Daoy (cell line): ENCODE measurements at regions not wholly inside any gene's neighbourhood (a gene's known extent, or its start where the extent isn't known, plus 50 kb on each side); places are given as distances from the start of the nearest gene placed in this dataset.
"Not testable (repeated sequence)": the region's sequence is repeated elsewhere in the genome, so short reads cannot be mapped to it uniquely, and the experiment has no call there.

ENCODE experiments used
- DNase-seq: peaks from one replicate; pipeline ENCODE4 v3.0.0-alpha.2; 2015; ENCODE audit warnings: low read depth

DNA sequence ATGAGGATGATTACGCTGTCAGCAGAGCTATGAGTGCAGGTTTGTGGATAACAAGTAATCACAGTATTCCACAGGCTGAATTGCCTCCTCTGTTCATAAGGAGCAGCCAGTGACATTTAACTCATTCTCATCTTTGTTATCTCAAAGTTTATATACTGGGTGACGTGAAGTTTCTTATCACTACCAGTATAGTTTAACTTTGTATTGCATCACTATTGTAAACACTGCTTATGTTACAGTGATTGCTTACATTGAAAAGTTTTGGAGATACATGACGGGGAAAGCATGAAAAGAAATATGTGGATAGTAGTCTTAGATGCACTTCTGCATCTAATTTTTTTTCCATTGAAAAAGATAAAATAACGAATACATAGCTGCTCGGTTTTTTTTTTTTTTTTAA, 429.7 kb downstream of the VGLL3 start:
- DNase-seq, result no peak

DNA sequence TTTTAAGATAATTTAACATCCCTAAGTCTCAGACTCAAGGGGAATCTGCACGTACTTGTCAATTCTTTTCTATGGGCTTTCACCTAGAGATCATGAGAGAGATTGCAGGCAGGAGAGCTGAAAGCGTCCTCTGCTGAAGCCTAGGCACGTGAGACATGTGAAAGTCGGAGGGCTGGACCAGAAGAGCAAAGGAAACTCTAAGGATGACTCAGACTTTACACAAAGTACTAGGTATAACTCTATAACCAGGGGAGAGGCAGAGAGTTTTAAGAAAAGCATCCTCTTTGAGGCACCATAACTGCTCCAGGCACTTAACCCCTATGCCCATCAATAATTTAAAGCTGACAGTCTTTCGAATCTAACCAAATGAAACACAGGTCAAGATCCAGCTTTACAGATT, 436.6 kb downstream of the VGLL3 start:
- DNase-seq, result no peak

DNA sequence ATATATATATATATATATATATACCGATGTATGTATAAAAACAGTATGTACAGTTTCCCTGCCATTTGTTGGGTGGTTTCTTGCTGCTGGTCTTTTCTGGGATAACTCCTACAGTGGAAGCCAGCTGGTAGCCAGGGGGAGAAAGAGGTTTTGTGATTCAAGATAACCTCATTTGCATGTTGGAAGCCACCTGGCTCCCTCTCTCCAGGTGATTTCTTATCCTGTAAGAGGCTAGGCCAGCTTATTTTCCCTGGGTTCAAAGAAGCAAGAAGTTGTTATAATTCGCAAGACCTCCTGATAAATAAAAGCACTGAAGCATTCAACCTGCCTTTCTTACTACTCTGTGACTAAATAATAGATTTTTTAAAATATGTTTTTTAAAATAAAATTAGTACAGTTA, 443.3 kb downstream of the VGLL3 start:
- DNase-seq, result no peak

DNA sequence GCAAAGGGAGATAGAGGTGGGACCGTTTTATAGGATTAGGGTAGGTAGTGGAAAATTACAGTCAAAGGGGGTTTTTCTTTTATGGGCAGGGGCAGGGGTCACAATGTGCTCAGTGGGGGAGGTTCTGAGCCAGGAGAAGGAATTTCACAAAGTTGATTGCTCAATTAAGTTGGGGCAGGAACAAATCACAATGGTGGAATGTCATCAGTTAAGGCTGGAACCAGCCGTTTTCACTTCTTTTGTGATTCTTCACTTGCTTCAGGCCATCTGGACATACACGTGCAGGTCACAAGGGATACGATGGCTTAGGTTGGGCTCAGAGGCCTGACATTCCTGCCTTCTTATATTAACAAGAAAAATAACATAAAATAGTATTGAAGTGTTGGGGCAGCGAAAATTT, 453.8 kb downstream of the VGLL3 start:
- DNase-seq, result no peak

DNA sequence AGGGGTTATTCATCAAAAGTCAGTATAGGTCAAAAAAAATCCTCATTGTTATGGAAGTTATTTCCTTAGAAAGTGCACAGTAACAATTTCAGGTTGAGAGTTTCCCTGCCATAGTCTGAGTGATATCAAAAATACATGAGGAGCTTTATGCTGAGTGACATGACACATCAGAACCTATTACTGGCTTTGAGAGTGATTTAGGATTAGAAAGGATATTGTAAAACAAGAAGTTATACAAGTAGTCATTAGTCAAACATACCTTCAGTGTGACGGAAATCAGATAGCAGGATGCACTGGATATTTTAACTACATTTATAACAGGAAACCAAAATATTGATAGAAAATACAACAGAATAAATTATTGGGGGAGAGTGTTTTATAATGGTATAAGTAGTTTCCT, 471.1 kb downstream of the VGLL3 start:
- no peak for DNase-seq

DNA sequence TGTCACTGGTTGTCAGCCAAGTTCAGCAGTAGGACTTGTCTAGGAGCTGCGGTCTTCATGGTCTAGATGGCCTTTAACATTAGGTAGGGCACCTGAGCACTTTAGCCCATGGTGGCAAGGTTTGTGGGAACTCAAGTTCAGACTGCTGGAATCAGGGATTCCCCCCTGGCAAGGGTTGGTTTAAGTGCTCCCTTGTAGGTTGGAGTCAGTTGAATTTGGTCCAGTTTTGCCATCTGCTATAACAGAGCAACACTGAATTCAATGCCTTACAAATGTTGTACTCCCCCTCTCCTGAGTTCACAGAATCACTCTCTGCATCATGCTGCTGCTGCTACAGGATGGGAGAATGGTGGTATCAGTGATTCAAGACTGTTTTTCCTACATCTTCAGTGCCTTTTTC, 509.3 kb downstream of the VGLL3 start:
- DNase-seq, result no peak

DNA sequence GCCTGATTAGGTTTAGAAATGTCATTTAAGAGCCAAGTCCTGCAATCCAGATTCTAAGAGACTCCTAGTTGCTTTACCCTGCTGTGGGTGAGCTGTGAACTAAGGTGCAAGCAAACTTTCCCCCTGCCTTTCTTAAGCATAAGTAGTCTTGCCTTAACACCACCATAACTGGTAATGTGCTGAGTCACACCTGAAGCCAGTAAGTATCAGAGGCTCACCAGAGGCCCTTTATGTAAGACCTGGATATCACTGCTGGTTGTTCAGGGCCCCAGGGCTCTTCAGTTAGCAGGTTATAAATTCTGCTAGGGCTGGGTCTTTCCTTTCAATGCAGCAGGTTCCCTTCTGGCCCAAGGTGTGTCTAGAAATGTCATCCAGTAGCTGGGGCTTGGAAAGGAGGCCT, 509.9 kb downstream of the VGLL3 start:
- no peak for DNase-seq

DNA sequence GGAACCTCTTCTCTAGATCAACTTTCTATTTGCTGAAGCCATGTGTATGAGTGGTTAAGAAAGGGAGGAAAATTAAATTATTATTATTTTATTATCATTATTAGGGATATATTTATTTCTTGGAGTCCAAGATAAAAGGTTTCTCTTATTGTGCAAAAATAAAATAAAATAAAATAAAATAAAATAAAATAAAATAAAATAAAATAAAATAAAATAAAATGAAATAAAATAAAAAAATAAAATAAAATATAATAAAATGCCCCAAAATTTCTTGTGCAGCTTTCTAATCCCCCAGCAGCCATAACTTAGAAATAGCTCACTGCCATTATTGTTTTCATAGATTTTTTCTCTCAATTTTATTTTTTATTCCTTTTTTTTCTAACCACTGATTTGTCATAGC, 526.8 kb downstream of the VGLL3 start:
- no peak for DNase-seq

DNA sequence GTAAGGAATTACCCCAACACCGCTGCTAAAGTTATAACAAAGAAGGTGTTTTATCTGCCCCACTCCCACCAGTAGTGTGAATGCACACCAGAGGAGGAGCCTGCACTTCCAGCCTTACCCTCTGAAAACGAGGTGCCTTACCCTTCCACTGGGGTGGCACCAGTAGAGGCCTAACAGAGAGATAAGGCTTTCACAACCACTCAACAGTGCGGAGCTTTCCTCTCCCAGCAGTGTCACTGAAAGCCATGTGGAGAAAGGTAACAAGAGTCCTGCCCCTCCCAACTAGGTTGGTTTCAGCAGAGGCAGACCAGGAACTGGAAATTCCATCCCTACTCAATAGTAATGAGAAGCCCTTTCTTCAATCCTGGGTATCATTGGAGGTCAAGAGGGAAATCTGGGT, 539.2 kb downstream of the VGLL3 start:
- no peak for DNase-seq

DNA sequence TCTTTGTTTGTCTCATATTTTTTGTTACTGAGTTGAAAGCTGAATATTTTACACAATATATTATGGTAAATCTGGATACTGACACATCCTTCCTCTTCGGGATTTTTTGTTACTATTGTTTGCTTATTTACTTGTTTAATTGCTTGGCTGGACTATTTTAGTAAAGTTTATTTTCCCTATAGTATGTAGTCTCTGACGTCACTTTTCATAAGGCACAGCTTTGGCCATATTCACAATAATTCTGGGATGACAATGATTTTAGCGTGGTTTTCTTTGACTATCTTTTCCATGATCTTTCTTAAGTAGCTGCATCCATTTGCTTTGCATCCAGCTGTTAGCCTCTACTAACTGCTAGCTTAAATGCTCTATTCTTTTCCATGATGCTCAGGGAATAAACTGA, 552.4 kb downstream of the VGLL3 start:
- DNase-seq, result no peak

DNA sequence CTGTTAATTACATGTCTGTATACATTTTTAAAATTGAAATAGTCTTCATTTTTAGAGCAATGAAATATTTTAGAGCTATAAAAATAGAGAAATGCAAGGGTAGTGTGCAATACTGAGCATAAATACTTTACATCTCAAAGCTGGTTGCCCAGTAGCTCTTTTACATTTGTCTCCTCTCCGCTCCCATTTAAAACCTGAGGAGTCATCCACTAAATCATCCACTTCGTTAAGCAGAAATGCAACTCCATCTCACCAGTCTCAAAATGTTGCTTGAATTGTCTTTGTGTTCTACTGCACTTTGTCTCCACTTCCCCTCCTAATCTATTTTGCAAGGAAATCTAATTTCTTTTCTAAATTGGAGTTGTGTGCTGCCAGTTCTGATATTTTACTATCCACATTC, 563.6 kb downstream of the VGLL3 start:
- no peak for DNase-seq

DNA sequence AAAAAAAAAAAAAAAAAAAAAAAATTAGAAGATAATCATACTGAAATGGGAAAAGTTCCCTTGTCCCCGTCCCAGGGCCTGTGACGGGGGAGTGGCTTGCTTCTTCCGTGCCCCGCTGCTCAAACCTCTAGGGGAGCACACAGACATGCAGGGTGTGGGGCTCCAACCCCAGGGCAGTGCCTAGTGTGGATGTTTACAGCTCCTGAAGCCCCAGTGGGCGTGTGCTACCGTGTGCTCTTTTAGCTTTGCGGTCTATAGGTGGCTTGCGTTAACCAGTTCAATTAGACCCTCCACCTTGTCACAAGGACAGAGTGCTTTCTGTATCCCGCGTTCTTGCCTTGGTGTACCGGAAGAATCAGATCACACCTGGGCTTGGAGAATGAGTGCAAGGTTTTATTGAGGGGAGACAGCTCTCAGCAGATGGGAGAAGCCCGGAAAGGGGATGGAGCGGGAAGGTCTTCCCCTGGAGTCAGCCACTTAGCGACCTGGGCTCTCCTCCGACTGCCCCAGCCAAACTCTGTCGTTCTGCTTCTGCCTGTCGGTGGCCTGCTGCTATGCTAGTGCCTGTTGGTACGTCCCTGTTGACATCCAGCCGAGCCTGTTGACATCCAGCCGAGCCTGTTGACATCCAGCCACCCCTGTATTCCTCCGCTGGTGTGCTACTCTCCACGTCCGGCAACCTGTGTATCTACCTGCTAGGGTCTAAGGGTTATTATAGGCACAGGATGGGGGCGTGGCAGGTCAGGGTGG, 569.8 kb downstream of the VGLL3 start:
- DNase-seq, result no peak

DNA sequence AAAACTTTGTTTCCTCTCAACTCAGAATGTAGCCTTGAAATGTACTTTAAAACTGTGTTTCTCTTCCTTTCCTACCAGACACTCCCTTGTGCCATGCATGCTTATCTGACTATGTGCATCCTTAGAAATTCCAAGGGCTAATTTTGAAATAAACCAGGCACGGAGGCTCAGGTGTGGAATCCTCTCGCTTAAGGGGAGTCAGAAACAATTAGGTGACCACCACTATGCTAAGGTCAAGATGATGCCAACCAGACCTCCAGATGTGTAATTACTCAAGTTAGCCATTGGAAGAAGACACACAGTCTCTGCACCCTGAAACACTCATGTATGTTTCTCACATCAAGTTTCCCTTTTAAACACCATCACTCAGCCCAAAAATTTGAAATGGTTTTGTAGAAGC, 572.1 kb downstream of the VGLL3 start:
- no peak for DNase-seq

DNA sequence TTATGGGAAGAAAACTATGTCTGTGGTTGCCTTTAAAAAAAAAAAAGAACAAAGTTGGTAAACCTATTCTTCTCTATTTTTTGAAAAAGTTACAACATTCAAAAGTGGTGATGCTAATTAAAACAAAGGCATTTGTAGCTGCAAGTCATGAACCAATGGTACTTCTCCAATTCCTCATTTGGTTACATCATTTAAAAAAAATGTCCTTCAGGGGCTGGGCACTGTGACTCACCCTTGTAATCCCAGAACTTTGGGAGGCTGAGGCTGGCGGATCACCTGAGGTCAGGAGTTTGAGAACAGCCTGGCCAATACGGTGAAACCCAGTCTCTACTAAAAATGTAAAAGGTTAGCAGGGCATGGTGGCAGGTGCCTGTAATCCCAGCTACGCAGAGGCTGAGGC, 574.6 kb downstream of the VGLL3 start:
- no peak for DNase-seq

DNA sequence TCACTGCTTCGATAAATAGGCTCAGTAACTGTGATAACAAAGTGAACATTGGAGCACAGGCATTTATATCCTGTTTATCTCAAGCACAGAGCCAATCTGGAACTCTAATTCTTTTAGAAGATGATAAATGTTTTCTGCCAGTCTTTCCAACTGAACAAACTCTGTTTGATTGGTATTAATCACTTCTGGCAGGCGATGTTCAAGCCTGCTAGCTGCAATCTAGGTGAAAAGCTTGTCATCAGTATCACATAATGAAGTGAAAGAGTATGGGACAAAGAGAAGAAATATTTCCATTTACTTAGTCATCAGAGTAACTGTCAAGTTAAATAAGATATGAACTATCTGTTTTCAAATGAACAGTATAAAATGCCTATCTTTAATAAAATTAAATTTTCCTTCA, 577.3 kb downstream of the VGLL3 start:
- DNase-seq, result no peak

DNA sequence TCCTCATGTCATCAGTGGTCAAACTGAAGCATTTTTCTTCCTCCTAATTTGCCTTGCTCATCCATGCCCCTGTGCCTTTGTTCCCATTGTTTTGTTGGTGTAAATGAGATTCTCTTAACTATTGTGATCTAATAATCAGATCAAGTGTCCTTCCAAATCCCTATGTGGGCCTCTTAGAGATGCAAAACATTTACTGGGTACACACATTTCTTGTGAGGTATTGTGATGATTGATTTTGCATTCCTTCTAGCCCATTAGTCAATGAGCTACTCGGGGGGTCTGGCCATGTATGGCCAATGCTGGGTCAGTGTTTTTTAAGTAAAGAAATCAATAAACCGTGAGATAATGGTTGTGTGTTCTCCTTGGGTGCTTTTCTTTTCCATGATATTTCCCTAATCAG, 580.4 kb downstream of the VGLL3 start:
- no peak for DNase-seq

DNA sequence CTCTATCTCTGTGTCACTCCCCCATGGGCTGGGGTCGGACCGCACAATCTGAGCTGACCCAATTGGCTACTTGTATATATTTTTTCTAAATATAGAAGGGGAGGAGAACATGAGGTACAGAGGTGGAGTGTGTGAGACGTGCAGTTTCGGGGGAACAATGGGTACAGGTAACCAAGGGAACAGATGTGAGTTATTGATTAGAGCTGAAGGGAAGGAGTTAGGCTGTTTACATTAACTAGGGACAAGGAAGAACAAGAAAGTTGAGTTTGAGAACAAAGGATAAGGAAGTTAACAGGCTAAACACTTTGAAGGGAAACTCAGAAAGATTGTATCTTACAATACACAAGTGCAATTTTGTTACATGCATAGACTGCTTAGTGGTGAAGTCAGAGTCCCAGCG, 601.2 kb downstream of the VGLL3 start:
- not testable (repeated sequence) for DNase-seq

DNA sequence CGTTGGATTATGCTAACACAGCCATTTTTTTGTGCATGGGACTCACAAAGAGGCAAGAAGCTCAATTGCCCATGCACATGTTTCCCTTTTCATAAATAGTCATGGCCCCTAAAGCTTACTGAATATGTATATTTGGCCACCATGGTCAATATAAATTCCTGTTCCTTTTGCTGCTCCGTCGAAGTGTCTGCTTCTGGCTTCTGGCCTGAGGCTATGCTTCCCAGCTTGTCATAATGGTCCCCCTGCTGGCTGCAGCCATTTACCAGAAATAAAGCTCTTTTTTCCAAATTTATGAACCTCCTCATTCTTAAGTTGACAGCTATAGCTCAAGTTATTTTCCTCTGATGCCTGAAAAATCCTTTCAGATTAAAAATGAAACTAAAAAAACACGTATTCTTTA, 602.1 kb downstream of the VGLL3 start:
- no peak for DNase-seq

DNA sequence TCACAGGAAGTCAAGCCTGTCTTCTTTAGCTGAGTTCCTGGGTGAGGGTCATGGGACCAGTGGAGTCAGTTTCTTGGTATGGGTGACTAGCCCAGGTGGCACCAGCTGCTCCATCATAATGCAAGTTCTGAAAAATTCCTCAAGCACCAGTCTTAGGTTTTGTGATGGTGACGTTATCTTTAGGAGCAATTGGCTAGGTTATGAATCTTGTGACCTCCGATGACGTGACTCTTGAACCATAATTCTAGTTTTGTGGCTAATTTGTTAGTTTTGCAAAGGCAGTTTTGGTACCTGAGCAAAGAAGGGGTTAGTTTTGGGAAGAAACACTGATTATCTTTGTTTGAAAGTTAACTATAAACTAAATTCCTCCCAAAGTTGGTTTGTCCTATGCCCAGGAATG, 608.4 kb downstream of the VGLL3 start:
- no peak for DNase-seq

DNA sequence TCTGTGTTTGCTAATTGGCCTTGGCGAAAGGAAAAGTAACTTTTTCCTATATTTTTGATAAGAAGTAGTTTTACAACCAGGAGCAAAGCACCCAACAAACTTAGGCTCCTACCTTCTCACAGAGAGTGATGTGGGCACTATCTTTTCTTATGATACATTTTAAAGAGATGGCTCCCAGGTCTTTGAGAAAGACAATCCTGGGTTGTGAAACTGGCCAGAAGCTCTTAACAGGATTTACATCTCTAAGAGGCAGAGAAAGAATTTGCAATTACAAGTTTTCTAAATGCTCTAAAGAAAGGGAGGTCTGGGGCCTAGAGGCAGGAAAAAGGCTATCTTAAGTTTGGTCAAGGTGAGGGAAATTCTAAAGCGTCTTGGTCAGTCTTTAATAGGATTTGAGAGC, 609.7 kb downstream of the VGLL3 start:
- DNase-seq, result no peak

DNA sequence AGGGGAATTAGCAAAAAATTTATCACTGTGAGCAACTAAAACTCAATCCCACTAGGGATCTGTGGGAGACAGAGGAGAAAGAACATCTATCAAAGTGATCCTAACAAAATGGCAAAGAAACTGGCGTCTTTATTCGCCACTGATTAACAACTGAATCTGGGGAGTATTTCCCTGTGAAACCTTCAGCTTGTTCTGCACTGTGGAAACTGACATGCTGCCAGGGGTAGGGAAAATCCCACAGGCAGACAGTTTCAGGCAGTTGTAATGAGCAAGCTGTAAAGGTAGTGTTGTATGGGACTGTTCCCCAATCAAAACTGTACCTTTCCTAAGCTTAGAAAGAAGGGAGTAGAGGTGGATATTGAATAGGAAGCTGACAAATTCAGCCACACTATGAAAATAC, 611.7 kb downstream of the VGLL3 start:
- no peak for DNase-seq

DNA sequence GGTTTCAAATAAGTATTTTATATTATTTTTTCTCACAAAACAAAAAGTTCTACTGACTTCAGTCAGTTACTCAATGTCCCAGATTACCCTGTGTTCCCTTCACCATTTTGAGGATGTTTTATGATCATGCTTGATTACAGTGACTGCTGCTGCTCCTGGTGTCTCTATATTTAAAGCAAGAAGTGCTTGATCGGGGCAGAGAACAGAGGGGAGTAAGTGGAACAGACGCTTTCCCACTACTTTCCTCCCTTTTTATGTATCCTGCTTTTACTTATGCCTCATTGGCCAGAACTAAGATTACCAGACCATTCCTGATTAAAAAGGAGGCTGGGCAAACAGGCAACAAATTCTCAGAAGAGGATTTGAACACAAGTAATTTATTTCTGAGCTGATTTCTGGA, 612.1 kb downstream of the VGLL3 start:
- no peak for DNase-seq

DNA sequence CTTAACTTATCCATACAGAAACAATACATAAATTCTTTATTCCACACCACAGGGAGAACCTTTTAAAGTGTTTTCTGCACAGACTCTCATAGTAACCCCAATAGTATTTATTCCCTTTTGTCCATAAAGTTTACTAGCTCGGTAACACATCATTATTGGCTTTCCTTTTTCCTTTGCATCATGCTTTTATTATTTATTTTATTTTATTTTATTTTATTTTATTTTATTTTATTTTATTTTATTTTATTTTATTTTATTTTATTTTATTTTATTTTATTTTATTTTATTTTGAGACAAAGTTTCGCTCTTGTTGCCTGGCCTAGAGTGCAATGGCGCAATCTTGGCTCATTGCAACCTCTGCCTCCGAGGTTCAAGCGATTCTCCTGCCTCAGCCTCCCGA, 655.4 kb downstream of the VGLL3 start:
- not testable (repeated sequence) for DNase-seq

DNA sequence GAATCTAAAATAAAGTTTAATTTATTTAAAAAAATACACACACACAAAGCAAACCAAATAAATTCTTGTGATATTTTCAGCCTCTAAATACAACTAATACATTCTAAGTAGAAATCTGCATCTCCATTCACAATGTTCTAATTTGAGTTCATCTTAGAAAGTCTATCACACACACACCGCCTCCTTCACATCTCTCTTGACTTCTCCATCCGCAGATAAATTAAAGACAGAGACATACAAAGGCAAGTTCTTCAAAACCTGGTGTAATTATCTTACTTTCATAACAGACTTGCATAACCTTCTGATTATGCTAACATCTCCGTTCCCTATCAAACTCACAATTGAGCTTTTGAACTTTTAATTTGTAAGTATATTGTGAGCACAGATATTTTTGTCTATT, 657.3 kb downstream of the VGLL3 start:
- no peak for DNase-seq

DNA sequence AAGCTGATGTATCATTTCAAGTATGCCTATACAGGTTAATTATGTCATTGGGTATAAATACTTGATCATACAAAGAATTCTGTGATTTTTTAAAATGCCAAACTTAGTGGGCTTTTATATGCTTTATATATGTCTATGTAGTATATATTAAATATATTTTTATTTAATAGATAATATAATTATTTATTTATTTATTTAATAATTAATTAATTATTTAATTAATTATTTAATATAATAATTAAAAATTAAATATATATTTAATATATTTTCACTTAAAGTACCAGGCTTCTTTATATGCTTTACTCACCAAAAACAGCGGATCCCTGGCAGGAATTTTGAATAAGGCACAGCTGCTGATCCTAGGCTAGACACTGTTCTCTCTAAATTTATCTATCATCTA, 687.0 kb downstream of the VGLL3 start:
- DNase-seq, result no peak
